ENCODE measurements at regions not wholly inside any gene's neighbourhood (a gene's known extent, or its start where the extent isn't known, plus 50 kb on each side); places are given as distances from the start of the nearest gene placed in this dataset.

DNA sequence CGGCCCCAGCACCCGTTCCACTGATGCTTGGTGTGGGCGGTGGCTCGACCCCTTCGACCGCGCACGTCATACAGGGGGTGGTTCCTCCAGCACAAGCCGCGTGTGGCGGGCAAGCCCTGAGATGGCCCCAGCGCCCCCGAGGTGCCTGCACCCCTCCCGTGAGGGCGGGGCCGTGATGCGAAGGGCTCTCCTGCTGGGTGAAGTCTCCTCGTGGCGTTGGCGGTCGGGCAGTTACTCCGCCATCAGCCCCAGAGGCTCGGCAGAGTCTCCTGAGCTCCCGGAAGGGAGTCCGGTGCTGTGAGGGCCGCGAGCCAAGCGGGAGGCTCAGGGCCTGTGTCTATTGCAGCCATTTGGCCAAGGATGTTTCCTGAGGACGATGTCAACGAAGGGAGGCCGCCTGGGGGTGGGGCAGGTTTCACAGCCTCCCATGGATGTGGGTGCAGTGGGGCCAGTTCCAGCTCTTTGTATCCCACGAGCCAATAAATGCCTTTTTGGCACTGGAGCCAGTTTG, 78.1 kb upstream of the GALNT9 start:
- TF ChIP-seq POLR2A (IDR thresholded peaks at IDR 0.05; ENCODE audit: low read length) (no peak), GATA1 (IDR thresholded peaks at IDR 0.05; ENCODE audit: low read depth, low read length) (no peak)
- no peak for DNase-seq

DNA sequence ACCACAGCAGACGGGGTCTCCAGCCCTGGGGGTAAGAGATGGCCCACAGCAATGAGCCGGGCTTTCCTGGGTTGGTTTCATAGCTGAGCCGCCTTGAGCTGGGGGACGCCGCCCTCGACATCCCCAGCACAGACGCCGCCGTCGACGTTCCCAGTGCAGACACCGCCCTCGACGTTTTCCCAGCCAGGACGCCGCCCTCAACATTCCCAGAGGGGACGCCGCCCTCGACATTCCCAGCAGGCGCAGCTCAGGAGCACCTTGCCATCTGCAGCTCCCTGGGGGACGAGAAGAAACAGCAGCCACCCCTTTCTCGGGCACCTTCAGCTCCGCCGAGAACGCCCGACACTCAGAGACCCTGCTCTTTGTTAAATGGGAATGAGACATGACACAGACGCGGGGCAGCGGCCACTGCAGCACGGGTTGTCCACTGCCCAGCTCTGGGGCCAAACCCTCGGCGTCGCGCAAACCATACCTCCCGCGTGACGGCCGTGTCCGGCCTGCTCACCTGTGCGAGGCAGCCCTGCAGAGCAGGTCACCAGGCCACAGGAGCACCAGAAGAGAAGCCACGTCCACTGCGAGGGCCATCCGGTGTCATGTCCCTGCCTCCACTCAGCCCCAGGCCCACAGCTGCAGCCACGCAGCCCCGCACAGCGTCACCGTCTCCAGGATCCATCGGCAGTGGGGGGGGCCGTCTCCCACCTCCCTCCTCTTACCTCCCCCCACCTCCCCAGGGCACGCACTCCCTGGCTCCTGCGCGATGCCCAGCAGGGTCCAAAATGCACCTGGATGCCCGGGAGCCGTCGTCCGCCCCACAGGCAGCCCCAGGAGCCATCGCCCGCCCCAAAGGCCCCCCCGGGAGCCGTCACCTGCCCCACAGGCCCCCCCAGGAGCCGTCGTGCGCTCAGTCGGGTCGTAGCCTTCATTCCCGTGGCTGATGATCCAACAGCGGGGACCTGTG, 77.4 kb upstream of the GALNT9 start:
- TF ChIP-seq POLR2A (IDR thresholded peaks at IDR 0.05; ENCODE audit: low read length) = no peak
- no peak for TF ChIP-seq GATA1 (IDR thresholded peaks at IDR 0.05; ENCODE audit: low read depth, low read length)
- DNase-seq = no peak

DNA sequence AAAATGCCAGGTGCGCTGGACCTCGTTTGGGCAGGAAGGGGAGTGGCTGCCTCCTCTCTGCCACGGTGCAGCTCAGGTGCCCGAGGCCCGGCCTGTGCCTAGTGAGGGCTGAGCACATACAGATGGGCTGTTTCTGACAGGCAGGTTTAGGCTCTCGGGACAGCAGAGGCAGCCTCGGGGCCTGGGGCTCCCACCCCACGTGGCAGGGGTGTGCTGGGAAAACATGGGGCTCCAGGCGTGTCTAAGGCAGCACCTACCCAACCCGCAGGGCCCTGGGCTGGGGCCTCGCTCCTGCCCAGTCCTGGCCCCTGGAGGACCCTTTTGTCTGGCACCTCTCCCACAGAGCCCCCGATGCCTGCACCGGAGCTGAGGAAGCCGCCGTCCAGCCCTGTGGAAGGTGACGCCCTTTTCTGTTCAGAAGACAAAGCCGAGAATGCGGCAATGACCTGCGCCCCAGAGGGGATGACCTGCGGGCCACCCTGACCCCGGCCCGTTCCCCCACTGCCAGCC, 76.4 kb upstream of the GALNT9 start:
- no peak for TF ChIP-seq GATA1 (IDR thresholded peaks at IDR 0.05; ENCODE audit: low read depth, low read length)
- TF ChIP-seq POLR2A (IDR thresholded peaks at IDR 0.05; ENCODE audit: low read length) = no peak
- no peak for DNase-seq

DNA sequence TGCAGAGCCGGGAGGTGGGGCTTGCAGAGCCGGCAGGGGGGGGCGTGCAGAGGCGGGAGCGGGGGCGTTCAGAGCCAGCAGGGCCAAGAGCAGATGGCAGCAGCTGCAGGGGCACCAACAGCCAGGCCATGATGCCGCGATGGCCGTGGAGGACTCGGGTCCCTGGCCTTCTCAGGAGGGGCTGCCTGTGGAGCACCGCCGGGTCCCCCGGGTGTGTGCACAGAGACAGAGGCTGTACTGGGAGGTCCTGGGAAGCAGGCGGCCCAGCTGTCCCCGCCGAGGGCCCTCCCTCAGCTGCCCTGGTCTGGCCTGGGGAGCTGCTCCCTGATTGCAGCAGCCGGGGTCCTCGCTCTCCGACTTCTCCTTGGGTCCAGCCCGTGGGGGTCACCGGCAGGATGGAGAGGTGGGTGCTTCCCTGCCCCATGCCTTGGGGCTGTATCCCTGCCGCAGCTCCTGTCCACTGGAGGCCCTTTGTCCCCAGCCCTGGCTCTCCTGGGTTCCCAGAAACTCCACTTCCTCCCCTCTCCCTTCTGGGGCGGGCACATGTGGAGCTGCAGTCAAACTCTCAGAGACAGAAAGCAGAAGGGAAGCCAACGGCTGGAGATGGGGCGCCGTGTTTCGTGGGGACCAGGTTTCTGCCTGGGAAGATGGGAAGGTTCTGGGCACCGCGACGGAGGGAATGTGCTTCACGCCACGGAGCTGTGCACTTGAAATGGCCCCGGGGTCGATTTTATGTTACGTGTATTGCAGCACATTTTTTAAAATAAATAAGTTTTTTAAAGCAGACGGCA, 75.8 kb upstream of the GALNT9 start:
- DNase-seq = no peak
- TF ChIP-seq POLR2A (IDR thresholded peaks at IDR 0.05; ENCODE audit: low read length) = no peak

DNA sequence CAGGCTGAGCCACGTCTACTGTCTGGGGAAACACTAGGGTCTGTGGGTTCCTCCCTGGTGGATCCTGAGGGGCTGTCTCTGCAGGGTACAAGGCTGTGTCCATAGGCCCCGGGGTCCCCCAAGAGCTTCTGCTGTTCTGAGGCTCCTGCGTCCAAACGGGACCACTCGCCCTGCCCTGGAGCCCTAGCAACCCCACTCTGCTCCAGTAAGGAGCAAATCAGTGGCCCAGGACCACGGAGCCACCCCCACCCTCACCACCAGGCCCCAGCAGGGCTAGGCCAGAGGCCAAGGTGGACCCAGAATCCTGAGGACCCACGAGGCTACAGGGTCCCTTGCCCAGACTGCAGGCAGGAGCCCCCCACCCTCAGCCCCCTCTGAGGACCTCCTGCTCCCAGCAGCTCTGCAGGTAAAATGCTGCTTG, 75.1 kb upstream of the GALNT9 start:
- no peak for DNase-seq
- TF ChIP-seq GATA1 (IDR thresholded peaks at IDR 0.05; ENCODE audit: low read depth, low read length) = no peak
- no peak for TF ChIP-seq POLR2A (IDR thresholded peaks at IDR 0.05; ENCODE audit: low read length)

DNA sequence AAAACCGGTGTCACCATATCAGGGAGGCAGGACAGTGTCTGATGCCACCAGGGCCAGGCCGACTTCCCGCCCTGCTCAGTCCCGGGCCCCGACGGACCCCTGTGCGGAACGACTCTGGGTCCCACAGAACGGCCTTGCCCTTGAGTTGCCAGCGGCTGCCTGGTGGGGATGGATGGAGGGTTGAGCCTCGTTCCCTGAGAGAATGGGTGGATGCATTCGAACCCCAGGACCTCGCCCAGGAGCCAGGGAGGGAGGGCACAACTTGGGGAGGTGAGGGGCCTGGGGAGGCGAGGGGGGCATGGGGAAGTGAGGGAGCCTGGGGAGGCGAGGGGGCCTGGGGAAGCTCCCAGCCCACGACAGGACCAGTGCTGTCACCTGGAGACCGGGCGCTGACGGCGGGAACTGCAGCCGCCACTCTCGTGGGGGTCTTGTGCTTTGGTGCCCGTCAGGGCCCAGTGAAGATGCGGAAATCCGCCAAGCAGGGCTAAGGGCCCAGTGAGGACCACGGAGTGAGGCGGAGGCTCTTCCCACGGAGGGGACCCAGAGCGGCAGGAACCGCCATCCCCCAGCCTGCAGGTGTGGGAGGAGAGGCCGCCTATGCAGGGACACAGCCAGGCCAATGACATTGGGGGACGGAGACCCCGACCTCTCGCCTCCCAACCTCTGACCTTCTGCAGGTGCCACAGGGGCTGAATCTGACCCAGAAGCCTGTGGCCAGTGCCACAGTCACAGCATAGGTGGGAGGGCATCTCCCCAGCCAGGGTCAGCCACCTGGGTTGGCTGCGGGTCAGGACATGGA, 74.4 kb upstream of the GALNT9 start:
- TF ChIP-seq GATA1 (IDR thresholded peaks at IDR 0.05; ENCODE audit: low read depth, low read length) (no peak), POLR2A (IDR thresholded peaks at IDR 0.05; ENCODE audit: low read length) (no peak)
- DNase-seq = no peak

DNA sequence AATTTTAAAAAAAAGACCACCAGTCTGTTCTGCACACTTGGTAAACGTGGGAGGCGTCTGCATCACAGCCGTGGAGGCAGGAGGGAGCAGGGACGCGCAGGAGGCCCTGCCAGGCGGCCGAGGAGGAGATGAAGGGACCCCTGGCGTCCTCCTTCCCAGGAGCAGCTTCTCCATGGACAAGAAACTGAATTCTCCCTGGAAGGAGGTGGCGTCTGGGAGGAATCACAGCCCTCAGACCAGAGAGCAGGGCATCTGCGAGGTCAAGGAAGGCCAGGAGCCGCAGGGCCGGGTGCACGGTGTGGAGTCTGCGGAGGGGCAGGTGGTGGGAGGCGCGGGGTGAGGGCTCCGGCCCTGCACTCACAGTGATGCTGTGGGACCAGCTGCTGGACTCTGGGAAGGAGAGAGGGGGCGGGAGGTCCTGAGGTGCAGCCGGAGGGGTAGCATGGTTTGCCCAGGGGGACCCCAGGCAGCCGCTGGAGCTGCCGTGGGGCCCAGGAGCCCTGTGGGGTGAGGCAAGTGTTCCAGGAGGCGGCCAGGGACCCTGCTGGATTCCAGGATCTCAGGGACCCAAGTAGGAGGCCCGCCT, 73.5 kb upstream of the GALNT9 start:
- TF ChIP-seq POLR2A (IDR thresholded peaks at IDR 0.05; ENCODE audit: low read length) = no peak
- DNase-seq = no peak

DNA sequence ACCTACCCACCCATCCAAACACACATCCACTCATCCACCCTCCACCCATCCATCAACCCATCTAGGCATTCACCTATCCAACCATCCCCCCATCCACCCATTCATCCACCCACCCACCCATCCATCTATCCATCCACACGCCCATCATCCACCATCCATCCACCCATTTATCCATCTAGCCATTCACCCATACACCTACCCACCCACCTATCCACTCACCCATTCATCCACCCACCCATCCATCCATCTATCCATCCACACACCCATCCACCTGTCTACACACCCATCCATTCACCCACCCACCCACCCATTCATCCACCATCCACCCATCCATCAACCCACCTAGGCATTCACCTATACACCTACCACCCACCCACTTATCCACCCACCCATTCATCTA, 72.6 kb upstream of the GALNT9 start:
- DNase-seq = no peak
- TF ChIP-seq GATA1 (IDR thresholded peaks at IDR 0.05; ENCODE audit: low read depth, low read length) (no peak), POLR2A (IDR thresholded peaks at IDR 0.05; ENCODE audit: low read length) (no peak)

DNA sequence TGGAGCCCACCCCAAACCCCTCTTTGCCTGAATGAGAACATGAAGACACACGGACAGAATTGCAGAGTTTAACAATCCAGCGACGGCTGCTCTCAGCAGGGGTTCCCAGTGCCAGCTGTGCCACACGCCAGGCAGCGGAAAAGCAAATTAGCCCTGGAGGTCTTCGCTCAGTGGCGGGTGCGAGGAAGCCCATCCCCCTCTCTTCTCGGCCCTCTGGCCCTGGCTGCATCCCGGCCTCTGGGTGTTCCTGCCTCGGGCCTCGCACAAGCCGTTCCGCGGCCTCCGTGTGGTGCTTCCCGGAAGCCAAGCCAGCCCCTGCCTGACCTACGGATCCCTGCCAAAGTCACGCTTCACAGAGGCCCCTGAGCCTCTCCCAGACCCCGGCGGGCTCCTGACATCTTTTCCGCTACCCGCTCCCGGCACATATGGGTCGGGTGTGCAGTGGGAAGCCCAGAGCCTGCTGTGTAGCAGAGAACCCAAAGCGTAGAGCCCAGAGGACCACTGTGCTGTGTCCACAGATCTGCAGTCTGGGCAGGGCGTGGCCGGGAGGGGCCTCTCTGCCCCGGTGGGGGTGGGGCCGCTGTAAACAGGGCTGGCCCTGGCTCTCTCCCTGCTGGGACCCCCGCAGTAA, 70.7 kb upstream of the GALNT9 start:
- DNase-seq = no peak
- TF ChIP-seq POLR2A (IDR thresholded peaks at IDR 0.05; ENCODE audit: low read length) (no peak), GATA1 (IDR thresholded peaks at IDR 0.05; ENCODE audit: low read depth, low read length) (no peak)

DNA sequence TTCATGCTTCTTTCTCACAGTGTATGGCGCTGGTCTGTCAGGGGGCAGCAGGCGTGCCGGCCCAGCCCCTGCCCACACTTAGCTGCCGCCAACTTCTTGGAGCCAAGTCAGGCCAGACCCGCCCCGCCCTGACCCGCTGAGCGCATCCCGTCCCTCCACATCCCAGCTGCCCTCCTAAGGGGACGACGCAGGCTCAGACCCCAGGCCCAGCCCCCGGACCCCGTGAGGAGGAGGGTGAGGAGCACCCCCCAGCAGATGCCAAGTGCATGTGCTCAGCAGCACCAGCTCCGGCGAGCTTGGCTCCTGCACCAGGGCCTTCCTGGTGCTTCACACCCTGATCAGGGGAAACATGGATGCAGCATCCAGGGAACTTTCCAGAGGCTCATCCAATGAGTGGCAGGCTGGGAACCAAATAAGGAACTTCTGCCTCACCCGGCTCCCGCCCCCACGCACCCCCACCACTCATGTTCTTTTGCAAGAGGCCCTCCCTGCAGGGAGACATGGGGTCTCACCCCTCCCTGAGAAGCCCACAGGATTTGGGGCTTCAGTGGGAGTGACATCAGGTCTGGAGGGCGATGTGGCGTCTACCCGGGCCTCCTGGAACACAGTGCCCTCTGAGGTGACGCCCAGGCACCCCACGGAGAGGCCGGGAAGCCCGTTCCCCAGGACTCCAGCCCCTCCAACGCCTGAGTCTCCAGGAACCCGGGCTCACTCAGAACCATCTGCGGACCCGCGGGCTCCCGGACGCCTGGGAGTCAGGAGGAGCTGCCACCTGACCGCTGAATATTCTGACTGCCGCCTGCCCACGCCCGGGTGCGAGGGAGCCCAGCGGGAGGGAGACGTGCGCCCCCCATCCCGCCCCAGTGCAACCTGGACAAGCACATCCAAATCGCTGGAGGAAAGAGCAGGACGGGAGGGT, 70.0 kb upstream of the GALNT9 start:
- no peak for TF ChIP-seq GATA1 (IDR thresholded peaks at IDR 0.05; ENCODE audit: low read depth, low read length)
- TF ChIP-seq POLR2A (IDR thresholded peaks at IDR 0.05; ENCODE audit: low read length) = no peak
- DNase-seq = no peak

DNA sequence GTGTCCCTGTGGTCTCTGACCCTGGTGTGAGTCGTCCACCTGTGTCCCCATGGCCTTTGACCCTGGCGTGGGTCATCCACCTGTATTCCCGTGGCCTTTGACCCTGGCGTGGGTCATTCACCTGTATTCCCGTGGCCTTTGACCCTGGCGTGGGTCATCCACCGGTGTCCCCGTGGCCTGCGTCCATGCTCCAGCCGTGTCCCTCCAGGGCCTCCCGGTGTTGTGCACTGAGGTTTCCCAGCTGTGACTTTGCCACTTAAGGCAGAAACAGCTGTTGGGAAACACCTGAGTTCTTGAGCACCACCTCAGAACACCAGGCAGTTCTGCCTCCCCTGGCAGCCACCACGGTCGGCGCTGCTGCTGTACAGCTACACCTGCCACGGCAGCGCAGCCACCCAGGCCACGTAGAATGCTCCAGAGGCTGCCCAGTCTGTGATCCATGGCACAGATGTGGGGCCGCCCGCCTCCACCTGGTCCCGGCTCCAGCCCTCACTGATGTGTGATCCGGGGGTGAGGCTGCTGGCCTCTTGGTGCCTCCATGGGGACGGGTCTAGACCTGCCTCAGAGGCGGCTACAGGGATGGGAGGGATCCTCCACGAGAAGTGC, 69.1 kb upstream of the GALNT9 start:
- TF ChIP-seq GATA1 (IDR thresholded peaks at IDR 0.05; ENCODE audit: low read depth, low read length) = no peak
- no peak for TF ChIP-seq POLR2A (IDR thresholded peaks at IDR 0.05; ENCODE audit: low read length)
- no peak for DNase-seq

Data from erythroblast (primary cell).